NCI-H1105 (cell line): ENCODE measurements at regions not wholly inside any gene's neighbourhood (a gene's known extent, or its start where the extent isn't known, plus 50 kb on each side); places are given as distances from the start of the nearest gene placed in this dataset.

Experiments used
- DNase-seq: peaks from one replicate; lab custom pipeline; 2025; lab: John Stamatoyannopoulos, UW

DNA sequence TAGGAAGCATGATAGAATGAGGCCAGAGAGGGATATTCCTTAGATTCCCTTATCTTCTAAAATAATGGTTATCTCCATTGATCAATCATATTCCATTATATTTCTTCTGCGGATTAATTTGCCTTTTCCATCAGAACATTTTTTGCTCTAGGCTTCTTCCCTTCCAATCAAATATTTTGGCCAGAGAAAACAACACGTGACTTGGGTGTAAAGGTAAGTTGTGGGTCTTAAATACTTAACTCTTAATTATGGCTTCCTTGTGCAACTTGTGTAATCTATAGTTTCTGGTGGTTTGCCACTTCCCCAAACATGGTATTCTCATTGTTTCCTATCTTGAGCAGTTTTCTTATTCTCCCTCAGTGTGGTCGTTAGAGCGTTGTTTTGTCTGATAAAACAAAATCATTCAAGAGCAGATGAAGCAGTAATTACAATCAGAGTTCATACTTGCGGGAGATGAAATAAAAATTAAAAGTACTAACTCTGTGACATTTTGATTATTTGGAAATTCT is 889.3 kb downstream of the MAT2B start:
- no peak for DNase-seq

- DNase-seq: no peak
Measured at GRCh38 chr5:164412531-164412930, 907.1 kb downstream of the MAT2B start.

DNA sequence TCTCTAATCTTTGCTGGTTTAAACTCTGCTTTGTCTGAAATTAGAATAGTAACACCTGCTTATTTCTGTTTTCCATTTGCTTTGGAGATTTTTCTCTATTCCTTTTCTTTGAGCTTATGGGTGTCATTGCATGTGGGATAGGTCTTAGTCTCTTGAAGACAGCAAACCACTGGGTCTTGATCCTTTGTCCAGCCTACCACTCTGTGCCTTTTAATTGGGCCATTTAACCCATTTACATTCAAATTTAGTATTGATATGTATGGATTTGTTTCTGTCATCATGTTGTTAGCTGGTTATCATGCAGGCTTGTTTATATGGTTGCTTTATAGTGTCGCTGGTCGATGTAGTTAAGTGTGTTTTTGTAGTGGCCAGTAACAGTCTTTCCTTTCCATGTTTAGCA is 914.7 kb downstream of the MAT2B start:
- no peak for DNase-seq

DNA sequence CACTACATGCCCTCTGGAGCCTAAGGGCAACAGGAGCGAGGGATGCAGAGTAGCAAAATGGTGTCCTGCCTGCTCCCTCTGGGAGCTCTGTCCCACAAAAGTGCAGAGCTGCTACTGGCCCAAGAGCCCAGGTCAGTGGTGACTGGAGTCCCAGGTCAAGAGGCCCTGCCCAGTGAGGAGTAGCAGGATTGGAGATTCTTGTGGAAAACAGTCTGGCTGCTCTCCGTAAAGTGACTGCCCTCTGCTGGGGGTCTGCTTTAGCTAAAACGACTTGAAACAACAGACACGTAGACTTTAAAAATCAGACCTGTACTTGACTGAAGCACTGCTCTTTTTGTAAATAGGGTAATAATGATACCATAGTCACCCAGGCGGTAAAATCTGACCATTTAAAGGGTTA is 917.0 kb downstream of the MAT2B start:
- DNase-seq: no peak

GRCh38 chr5:164431634-164432304 is 926.4 kb downstream of the MAT2B start:
- no peak for DNase-seq

DNA sequence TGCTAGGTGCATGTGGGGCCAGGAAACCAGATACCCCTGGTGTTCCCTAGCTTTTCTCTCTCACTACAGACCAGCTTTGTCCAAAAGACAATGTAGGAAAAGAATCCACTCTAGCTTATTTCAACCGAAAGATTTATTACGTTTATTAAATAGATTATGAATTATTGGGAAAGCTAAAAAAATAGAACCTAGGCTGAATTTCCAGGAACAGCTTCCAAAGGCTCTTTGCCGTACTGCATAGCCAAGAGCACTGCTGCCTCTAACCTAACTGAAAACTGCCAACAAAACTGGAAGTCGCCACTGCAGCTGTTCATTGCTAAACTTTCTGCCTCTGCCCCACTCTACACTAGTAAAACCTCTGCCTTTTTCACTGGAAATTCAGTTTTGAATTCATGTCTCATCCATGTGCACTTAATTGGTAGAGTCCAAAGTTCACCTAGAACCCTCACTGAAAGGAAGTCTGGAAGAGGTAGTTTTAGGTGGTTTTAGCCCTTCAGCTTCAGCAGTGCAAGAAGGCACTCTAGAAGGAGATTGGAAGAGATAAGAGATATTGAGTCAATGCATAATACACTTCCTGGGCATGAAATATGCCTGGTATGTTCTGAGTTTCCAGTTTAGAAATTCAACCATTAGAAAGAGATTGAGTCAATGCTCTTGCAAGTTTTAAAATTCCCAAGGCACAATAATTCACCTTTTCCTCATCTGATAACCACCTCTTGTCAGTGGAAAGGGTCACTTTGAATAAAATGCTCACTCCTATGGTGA is 927.9 kb downstream of the MAT2B start:
- no peak for DNase-seq

DNA sequence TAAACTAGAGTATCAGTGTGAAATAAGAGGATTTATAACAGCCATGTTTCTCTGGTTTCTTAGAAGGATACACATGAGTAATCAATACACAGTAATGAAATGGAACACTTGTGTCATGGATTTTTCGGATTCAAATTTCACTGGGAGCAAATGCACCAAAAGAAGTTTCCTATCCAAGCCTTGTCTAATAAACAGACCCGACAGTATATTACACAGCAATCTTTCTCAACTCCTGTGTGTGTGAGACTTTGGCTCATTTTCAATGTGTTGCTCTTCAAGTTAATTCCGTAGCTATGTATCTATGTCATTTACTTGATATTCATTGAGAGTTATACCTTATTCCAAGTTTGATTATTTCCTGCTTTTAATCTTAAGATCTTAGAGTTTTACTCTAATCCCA is 930.2 kb downstream of the MAT2B start:
- no peak for DNase-seq

- no peak for DNase-seq
Measured at GRCh38 chr5:164439799-164440198, 934.4 kb downstream of the MAT2B start.

DNA sequence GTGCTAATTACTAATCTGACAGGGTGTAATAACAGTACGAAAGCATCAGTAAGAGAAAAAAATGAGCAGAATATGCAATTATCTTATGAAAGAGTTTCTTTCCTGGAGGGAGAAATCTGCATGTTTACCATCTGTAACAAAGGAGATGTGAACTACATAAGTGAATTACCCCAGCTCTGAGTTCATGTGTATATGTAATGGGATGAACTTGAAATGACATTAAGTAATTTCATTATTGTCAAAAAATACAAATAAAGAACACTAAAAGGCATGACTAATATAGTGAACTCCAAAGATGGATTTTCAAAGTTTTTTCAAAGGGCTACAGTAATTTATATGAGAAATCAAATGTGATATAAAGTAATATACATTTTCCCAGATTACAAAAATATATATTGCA is 944.0 kb downstream of the MAT2B start:
- no peak for DNase-seq

- no peak for DNase-seq
Measured at GRCh38 chr5:164466033-164466432, 960.6 kb downstream of the MAT2B start.

- no peak for DNase-seq
Measured at GRCh38 chr5:164470312-164470711, 964.9 kb downstream of the MAT2B start.

GRCh38 chr5:164472165-164472564 is 966.7 kb downstream of the MAT2B start:
- DNase-seq: no peak

DNA sequence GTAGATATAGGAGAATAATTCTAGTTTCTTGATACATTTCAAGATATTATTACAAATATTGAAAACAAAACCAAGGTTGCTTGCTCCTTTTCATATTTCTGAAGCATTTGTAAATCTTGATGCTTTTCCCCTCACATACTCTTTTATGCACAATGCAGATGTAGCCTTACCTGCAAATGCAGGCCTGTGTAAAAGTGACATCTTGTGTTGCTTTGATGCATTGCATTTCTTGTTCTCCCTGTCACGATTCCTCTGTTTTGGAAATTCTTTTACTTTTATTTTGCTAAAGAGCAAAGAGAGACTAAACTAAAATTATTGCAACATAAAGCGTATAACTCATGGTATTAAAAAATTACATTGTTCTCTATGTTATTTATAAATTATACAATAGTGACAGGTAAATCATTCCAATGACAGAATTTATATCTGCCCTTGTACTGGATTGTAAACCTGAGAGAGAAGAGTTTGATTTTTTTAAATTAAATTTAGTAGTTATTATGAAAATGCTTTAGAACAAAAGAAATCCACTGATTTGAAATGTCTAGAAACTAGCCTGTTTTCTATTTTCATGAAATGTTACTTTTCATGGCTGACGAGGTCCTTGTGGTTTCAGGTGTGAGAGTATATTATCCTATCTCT is 970.0 kb downstream of the MAT2B start:
- DNase-seq: no peak

- DNase-seq: no peak
Measured at GRCh38 chr5:164481270-164481669, 975.9 kb downstream of the MAT2B start.

GRCh38 chr5:164482351-164482750 is 976.9 kb downstream of the MAT2B start:
- no peak for DNase-seq

GRCh38 chr5:164484948-164485347 is 979.5 kb downstream of the MAT2B start:
- no peak for DNase-seq

DNA sequence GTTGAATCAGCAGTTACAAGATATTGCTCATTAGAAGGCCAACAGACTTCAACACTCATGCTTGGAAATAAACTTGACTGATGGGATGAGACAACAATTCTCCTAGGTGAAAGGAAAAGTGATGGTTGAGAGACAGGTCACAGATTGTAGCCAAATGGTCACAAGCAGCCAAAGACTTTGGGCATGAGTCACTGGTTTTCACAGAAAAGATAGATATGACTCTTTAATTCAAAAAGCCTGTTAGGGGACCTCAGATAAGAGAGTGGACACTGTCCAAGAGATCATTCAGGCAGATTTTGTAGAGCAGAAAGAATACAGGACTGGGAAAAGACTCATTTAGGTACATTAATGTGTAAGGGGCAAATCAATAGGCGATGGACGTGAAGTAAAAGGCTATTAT is 982.5 kb downstream of the MAT2B start:
- no peak for DNase-seq

- no peak for DNase-seq
Measured at GRCh38 chr5:164497311-164498064, 992.1 kb downstream of the MAT2B start.

DNA sequence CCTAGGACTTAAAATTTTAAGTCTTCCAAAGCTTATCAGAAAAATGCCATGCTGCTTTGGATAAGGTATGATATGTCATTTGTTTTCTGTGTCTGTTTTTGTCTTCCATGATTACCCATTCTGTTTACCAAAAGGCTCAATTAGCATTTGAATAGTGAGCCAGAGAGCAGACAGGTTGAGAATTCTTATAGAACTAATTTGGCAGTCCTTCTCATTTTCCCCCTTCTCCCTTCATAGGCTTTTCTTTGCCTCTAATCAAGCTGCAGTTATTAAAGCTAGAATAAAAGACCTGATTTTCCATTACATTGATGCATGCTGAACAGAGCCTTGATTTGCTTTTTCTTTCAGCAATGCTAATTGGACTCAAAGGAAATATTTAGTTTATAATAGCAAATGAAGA is 993.0 kb downstream of the MAT2B start:
- DNase-seq: no peak

DNA sequence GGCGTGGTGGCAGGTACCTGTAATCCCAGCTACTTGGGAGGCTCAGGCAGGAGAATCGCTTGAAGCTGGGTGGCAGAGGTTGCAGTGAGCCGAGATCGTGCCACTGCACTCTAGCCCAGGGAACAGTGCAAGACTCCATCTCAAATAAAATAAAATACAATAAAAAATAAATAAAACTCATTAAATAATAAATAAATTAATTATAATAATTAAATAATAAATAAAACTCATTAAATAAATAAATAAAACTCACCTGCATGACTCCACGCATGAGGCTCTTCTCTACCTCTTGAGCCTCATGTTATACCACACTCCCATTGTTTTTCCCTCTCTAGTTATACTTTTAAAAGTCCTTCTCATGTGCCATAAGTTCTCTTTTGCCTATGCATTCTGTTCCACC is 995.4 kb downstream of the MAT2B start:
- no peak for DNase-seq

DNA sequence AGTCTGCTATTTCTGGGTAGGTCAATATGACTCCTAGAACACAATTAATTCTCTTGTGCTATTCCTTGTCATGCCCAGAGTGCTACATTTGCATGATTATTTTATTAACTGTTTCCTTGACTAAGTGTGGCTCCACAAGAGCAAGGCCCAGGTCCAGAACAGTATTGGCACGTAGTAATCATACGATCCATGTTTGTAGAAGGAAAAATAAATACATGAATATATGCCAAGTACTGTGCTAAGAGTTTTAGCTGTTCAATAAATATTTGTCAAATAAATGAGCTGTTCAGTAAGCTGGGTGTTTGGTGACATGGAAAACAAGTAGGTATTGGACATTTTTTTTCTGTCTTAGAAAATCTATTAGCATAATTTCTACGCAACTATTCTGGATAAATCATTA is 995.9 kb downstream of the MAT2B start:
- no peak for DNase-seq

- no peak for DNase-seq
Measured at GRCh38 chr5:164504141-164504772, 998.8 kb downstream of the MAT2B start.
